ENCODE measurements at regions not wholly inside any gene's neighbourhood (a gene's known extent, or its start where the extent isn't known, plus 50 kb on each side); places are given as distances from the start of the nearest gene placed in this dataset.
A peak's percentile ranks its signal among the peaks of the same experiment; 100 is the strongest.

GRCh38 chr1:106889583-106889982 is 166.9 kb upstream of the PRMT6 start:
- Histone ChIP-seq H3K27me3 (ENCODE audit: insufficient read depth, low read length) (no peaks in the 10 kb centered on the region), H3K36me3 (ENCODE audit: insufficient read depth, low read length) (no peaks in the 10 kb centered on the region), H3K4me1 (ENCODE audit: insufficient read depth, low read length) (no peaks in the 10 kb centered on the region), H2AFZ (ENCODE audit: low read depth, low read length) (no peak overlapping the region), H3K4me3 (ENCODE audit: low read length) (no peak overlapping the region), H3K9me3 (ENCODE audit: low read length) (no peaks in the 10 kb centered on the region)

DNA sequence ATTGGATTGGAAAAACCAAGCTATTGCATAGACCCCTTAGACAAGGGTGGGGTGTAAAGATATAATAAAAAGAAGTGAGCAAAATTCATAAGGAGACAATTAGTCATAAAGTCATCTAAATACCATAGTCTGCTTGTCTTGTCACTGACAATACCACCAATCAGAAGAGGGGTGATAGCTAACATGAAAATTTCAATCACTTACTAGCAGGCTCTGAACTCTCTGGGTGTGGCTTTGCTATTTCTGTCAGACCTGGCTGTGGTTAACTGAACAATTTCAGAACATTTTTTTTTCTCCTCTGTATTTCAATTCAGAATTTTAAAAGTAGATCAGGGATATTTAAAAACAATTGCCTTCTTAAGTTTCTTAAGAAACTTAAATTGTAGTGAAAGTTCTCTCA is 158.5 kb upstream of the PRMT6 start:
- Histone ChIP-seq H3K4me1 (ENCODE audit: insufficient read depth, low read length) (no peaks in the 10 kb centered on the region), H3K4me3 (ENCODE audit: low read length) (no peak overlapping the region), H3K27me3 (ENCODE audit: insufficient read depth, low read length) (no peaks in the 10 kb centered on the region), H3K9me3 (ENCODE audit: low read length) (no peaks in the 10 kb centered on the region), H3K36me3 (ENCODE audit: insufficient read depth, low read length) (no peaks in the 10 kb centered on the region), H2AFZ (ENCODE audit: low read depth, low read length) (no peak overlapping the region)

DNA sequence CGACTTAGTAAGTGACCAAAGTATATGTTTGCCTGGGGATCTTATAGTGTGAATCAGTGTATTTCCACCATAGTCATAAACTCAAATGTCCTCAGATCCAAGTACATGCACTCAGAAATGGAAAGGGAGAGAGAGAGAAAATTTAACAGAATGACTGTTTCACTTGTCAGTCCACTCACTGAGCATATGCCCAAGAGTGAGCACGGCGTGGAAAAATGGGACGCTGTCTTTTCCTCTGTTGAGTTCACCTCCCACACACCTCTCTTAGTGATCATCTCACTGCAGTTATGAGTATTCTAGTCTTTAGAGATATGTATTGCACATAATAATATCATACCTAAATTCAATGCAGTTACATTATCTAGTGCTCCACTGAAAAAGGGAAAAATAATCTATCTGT is 156.8 kb upstream of the PRMT6 start:
- no peaks in the 10 kb centered on the region for H3K27me3 ChIP-seq (ENCODE audit: insufficient read depth, low read length)
- H3K36me3 ChIP-seq (ENCODE audit: insufficient read depth, low read length), result no peaks in the 10 kb centered on the region
- H3K4me1 ChIP-seq (ENCODE audit: insufficient read depth, low read length), result no peaks in the 10 kb centered on the region
- H3K4me3 ChIP-seq (ENCODE audit: low read length), result no peak overlapping the region
- no peak overlapping the region for H2AFZ ChIP-seq (ENCODE audit: low read depth, low read length)
- H3K9me3 ChIP-seq (ENCODE audit: low read length), result no peaks in the 10 kb centered on the region

DNA sequence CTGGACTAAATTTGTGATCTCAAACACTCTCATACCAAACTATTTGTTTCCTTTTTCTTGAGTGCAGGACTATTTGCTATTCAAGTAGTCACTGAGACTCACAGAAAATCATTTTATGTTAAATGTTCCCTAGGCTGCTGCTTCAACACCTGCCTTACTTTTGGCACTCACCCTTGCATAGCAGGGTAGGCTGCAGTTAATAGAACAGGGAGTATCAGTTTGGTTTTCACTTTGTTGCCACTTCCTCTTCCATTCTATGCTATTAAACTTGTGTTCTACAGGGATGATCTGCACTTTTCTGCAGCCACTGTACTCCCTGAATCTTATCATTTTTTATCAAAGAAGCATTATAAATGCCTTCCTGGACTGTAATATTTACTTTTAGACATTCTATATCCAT is 148.7 kb upstream of the PRMT6 start:
- Histone ChIP-seq H3K9me3 (ENCODE audit: low read length) (no peaks in the 10 kb centered on the region), H3K36me3 (ENCODE audit: insufficient read depth, low read length) (no peaks in the 10 kb centered on the region), H3K27me3 (ENCODE audit: insufficient read depth, low read length) (no peaks in the 10 kb centered on the region), H3K4me1 (ENCODE audit: insufficient read depth, low read length) (no peaks in the 10 kb centered on the region), H3K4me3 (ENCODE audit: low read length) (no peak overlapping the region), H2AFZ (ENCODE audit: low read depth, low read length) (no peak overlapping the region)

- Histone ChIP-seq H3K9me3 (ENCODE audit: low read length) (no peaks in the 10 kb centered on the region), H3K36me3 (ENCODE audit: insufficient read depth, low read length) (no peaks in the 10 kb centered on the region), H3K27me3 (ENCODE audit: insufficient read depth, low read length) (no peaks in the 10 kb centered on the region), H3K4me3 (ENCODE audit: low read length) (no peak overlapping the region), H2AFZ (ENCODE audit: low read depth, low read length) (no peak overlapping the region), H3K4me1 (ENCODE audit: insufficient read depth, low read length) (no peaks in the 10 kb centered on the region)
These were observed 147.8 kb upstream of the PRMT6 start for GRCh38 chr1:106908689-106909088.

DNA sequence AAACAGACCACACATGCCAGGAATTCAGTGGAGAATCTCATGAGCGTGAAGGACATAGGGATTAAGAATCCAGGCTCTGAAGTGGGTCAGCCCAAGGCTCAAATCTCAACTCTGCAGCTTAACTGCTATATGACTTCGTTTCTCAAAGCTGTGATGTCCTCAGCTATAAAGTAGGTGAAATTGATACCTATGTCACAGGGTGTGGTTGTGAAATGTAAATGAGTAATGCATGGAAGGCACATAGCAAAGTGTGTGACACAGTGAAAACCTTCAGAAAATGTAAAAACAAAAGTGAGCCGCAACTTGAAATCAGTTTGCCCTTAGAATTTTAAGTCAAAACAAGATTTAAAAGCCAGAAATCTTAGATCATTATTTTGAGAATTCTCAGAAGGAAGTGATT is 145.7 kb upstream of the PRMT6 start:
- Histone ChIP-seq H3K4me1 (ENCODE audit: insufficient read depth, low read length) (no peaks in the 10 kb centered on the region), H3K9me3 (ENCODE audit: low read length) (no peaks in the 10 kb centered on the region)

DNA sequence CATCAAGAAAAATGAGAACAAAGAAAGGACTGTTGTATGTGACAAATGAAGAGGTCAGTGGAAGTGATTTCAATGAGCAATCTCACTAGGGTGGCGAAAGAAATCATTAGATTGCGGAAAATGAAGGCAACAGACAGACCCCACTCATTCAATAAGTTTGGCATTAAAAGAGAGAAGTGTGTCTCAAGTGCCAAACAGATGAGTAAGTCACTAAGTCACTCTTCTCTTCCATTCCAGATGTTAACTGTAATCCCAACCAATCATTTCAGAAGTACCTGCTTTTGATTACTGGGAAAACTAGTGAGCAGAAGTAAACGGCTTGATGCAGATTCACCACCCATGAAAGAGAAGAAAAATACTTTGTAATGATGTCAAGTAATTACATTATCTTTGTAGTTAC is 144.3 kb upstream of the PRMT6 start:
- no peak overlapping the region for H2AFZ ChIP-seq (ENCODE audit: low read depth, low read length)
- no peaks in the 10 kb centered on the region for H3K27me3 ChIP-seq (ENCODE audit: insufficient read depth, low read length)
- H3K9me3 ChIP-seq (ENCODE audit: low read length), result no peaks in the 10 kb centered on the region
- H3K36me3 ChIP-seq (ENCODE audit: insufficient read depth, low read length), result no peaks in the 10 kb centered on the region
- no peak overlapping the region for H3K4me3 ChIP-seq (ENCODE audit: low read length)
- H3K4me1 ChIP-seq (ENCODE audit: insufficient read depth, low read length), result no peaks in the 10 kb centered on the region

More for the DNA sequence above, 145.7 kb upstream of the PRMT6 start:
- Histone ChIP-seq H2AFZ (ENCODE audit: low read depth, low read length) (no peak overlapping the region), H3K27me3 (ENCODE audit: insufficient read depth, low read length) (no peaks in the 10 kb centered on the region), H3K36me3 (ENCODE audit: insufficient read depth, low read length) (no peaks in the 10 kb centered on the region), H3K4me3 (ENCODE audit: low read length) (no peak overlapping the region)

GRCh38 chr1:106921186-106921585 is 135.3 kb upstream of the PRMT6 start:
- no peak overlapping the region for H3K4me3 ChIP-seq (ENCODE audit: low read length)
- no peaks in the 10 kb centered on the region for H3K9me3 ChIP-seq (ENCODE audit: low read length)
- no peak overlapping the region for H2AFZ ChIP-seq (ENCODE audit: low read depth, low read length)
- no peaks in the 10 kb centered on the region for H3K27me3 ChIP-seq (ENCODE audit: insufficient read depth, low read length)
- peaks cover 7% of the 10 kb centered on the region for H3K4me1 ChIP-seq (ENCODE audit: insufficient read depth, low read length)
- H3K36me3 ChIP-seq (ENCODE audit: insufficient read depth, low read length), result no peaks in the 10 kb centered on the region

DNA sequence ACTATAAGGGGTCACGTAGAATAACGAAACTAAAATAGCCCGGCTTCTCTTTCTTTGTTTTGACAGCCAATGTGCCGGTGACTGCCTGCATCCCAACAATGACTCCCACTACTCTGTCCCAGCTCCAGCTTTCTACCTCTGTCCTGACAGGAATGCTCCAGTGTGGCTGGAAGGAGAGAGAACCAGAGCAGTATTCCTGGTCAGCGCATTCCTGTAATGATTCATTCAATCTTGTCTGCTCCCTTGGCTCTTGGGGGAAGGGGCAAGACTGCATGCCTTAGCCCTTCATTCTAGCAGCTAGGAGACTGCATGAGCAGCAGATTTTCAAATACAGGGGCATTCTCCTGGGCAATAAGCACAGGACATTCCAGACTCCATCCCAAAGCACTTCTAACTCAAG is 132.1 kb upstream of the PRMT6 start:
- Histone ChIP-seq H3K36me3 (ENCODE audit: insufficient read depth, low read length) (no peaks in the 10 kb centered on the region), H3K4me3 (ENCODE audit: low read length) (no peak overlapping the region), H3K27me3 (ENCODE audit: insufficient read depth, low read length) (no peaks in the 10 kb centered on the region), H3K9me3 (ENCODE audit: low read length) (no peaks in the 10 kb centered on the region), H2AFZ (ENCODE audit: low read depth, low read length) (peak overlapping the region; percentile 13), H3K4me1 (ENCODE audit: insufficient read depth, low read length) (peaks cover 7% of the 10 kb centered on the region)

GRCh38 chr1:106925750-106926149 is 130.7 kb upstream of the PRMT6 start:
- Histone ChIP-seq H2AFZ (ENCODE audit: low read depth, low read length) (no peak overlapping the region), H3K36me3 (ENCODE audit: insufficient read depth, low read length) (no peaks in the 10 kb centered on the region), H3K4me1 (ENCODE audit: insufficient read depth, low read length) (peaks cover 7% of the 10 kb centered on the region), H3K27me3 (ENCODE audit: insufficient read depth, low read length) (no peaks in the 10 kb centered on the region), H3K4me3 (ENCODE audit: low read length) (no peak overlapping the region), H3K9me3 (ENCODE audit: low read length) (no peaks in the 10 kb centered on the region)

GRCh38 chr1:106926803-106927582 is 129.5 kb upstream of the PRMT6 start:
- H3K4me1 ChIP-seq (ENCODE audit: insufficient read depth, low read length), result peaks cover 7% of the 10 kb centered on the region
- no peaks in the 10 kb centered on the region for H3K36me3 ChIP-seq (ENCODE audit: insufficient read depth, low read length)
- H2AFZ ChIP-seq (ENCODE audit: low read depth, low read length), result no peak overlapping the region
- no peaks in the 10 kb centered on the region for H3K27me3 ChIP-seq (ENCODE audit: insufficient read depth, low read length)
- no peaks in the 10 kb centered on the region for H3K9me3 ChIP-seq (ENCODE audit: low read length)
- H3K4me3 ChIP-seq (ENCODE audit: low read length), result no peak overlapping the region

DNA sequence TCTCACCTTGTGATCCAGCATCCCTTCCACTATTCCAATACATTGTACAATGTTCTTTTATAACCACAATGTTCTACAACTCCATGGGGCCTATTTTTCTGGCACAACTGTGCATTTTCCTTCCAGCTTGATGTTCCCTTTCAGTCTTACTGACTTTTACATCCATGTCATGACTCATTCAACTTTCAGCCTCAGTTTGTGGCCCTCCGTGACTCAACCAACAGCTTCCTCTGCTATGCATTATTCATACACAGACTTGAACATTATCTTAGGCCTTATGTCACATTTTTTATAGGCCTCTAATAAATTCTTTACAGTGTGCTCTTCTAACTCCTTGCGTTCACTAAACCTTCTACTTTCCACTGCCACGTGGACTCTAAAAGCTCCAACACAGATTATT is 119.4 kb upstream of the PRMT6 start:
- H2AFZ ChIP-seq (ENCODE audit: low read depth, low read length), result no peak overlapping the region
- H3K4me3 ChIP-seq (ENCODE audit: low read length), result no peak overlapping the region
- no peaks in the 10 kb centered on the region for H3K4me1 ChIP-seq (ENCODE audit: insufficient read depth, low read length)
- no peaks in the 10 kb centered on the region for H3K27me3 ChIP-seq (ENCODE audit: insufficient read depth, low read length)
- no peaks in the 10 kb centered on the region for H3K36me3 ChIP-seq (ENCODE audit: insufficient read depth, low read length)
- no peaks in the 10 kb centered on the region for H3K9me3 ChIP-seq (ENCODE audit: low read length)

GRCh38 chr1:106944721-106945120 is 111.8 kb upstream of the PRMT6 start:
- Histone ChIP-seq H3K4me1 (ENCODE audit: insufficient read depth, low read length) (no peaks in the 10 kb centered on the region), H3K27me3 (ENCODE audit: insufficient read depth, low read length) (no peaks in the 10 kb centered on the region), H3K9me3 (ENCODE audit: low read length) (no peaks in the 10 kb centered on the region), H3K4me3 (ENCODE audit: low read length) (no peak overlapping the region), H3K36me3 (ENCODE audit: insufficient read depth, low read length) (no peaks in the 10 kb centered on the region), H2AFZ (ENCODE audit: low read depth, low read length) (no peak overlapping the region)

DNA sequence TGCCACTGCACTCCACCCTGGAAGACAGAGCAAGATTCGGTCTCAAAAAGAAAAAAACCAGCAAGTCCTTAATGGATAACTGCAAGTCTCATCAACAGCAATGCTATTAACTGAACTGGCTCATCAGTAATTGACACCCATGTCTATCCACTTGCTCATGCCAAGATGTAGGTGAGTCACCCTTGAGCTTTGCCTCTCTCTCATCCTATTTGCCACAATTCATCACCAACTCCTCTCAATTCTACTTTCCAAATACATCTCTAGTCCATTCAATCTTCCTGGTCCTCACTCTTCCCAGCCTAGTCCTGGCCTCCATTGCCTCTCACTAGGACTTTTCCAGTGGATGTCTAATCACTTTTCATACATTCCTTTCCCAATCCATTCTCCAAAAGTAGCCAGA is 103.7 kb upstream of the PRMT6 start:
- H3K9me3 ChIP-seq (ENCODE audit: low read length), result no peaks in the 10 kb centered on the region
- no peak overlapping the region for H3K4me3 ChIP-seq (ENCODE audit: low read length)
- H3K4me1 ChIP-seq (ENCODE audit: insufficient read depth, low read length), result peaks cover 10% of the 10 kb centered on the region
- H3K36me3 ChIP-seq (ENCODE audit: insufficient read depth, low read length), result no peaks in the 10 kb centered on the region
- H3K27me3 ChIP-seq (ENCODE audit: insufficient read depth, low read length), result no peaks in the 10 kb centered on the region
- no peak overlapping the region for H2AFZ ChIP-seq (ENCODE audit: low read depth, low read length)
